ENCODE measurements at regions not wholly inside any gene's neighbourhood (a gene's known extent, or its start where the extent isn't known, plus 50 kb on each side); places are given as distances from the start of the nearest gene placed in this dataset.

GRCh38 chr15:27648359-27648758 is 450.8 kb downstream of the OCA2 start (continued):
- TF ChIP-seq NANOG (IDR thresholded peaks at IDR 0.05; ENCODE audit: borderline replicate concordance) (no peak), JUNB (IDR thresholded peaks at IDR 0.05; ENCODE audit: unreplicated experiment) (no peak), CREB1 (CRISPR knock-in tag; IDR thresholded peaks at IDR 0.05; ENCODE audit: low read depth) (no peak), REST (IDR thresholded peaks at IDR 0.05; ENCODE audit: unreplicated experiment) (no peak), ZNF114 (CRISPR knock-in tag; IDR thresholded peaks at IDR 0.05) (no peak), EZH2 (IDR thresholded peaks at IDR 0.05; ENCODE audit: low read depth, unreplicated experiment) (no peak), EZH2phosphoT487 (IDR thresholded peaks at IDR 0.05; ENCODE audit: unreplicated experiment) (no peak), ETS1 (IDR thresholded peaks at IDR 0.05) (no peak), STAT1 (IDR thresholded peaks at IDR 0.05; ENCODE audit: unreplicated experiment) (no peak), ZNF331 (CRISPR knock-in tag; IDR thresholded peaks at IDR 0.05; ENCODE audit: low read depth) (no peak), POLR2AphosphoS5 (IDR thresholded peaks at IDR 0.05; ENCODE audit: low read depth) (no peak)

GRCh38 chr15:27646531-27646930 is 452.6 kb downstream of the OCA2 start:
- H2AFZ ChIP-seq, result no peak overlapping the region
- no peaks in the 10 kb centered on the region for H4K20me1 ChIP-seq (replicated peaks; ENCODE audit: insufficient read depth)
- DNase-seq (ENCODE audit: low spot score), result no peak
- H3F3A ChIP-seq (replicated peaks; ENCODE audit: low read depth), result no peaks in the 10 kb centered on the region
- peaks cover 2% of the 10 kb centered on the region for H3K27me3 Mint-ChIP-seq (ENCODE audit: insufficient read depth, low read depth, poor library complexity)
- H3K4me2 ChIP-seq, result no peak overlapping the region
- H3K27me3 ChIP-seq (ENCODE audit: insufficient read depth), result no peaks in the 10 kb centered on the region
- no peak overlapping the region for H3K27ac ChIP-seq (ENCODE audit: low read depth)
- H3K4me3 ChIP-seq, result no peak overlapping the region
- H3K9me2 ChIP-seq (ENCODE audit: insufficient read depth), result 0 out of 2 replicates have a peak, but pooled peaks cover 6% of the 10 kb centered on the region
- no peaks in the 10 kb centered on the region for H3K36me3 Mint-ChIP-seq (ENCODE audit: low read depth)
- no peaks in the 10 kb centered on the region for H3K36me3 ChIP-seq (ENCODE audit: insufficient read depth)
- H3K4me1 Mint-ChIP-seq, result peaks cover 18% of the 10 kb centered on the region; the same call in 2 of the 3 replicates
- no peak overlapping the region for H3K27ac Mint-ChIP-seq
- no peak overlapping the region for H3K4me3 Mint-ChIP-seq
- ATAC-seq, result no peak
- H3K9me3 Mint-ChIP-seq, result peaks cover 14% of the 10 kb centered on the region; the same call in 2 of the 3 replicates
- no peaks in the 10 kb centered on the region for H3K79me2 ChIP-seq (replicated peaks; ENCODE audit: insufficient read depth)
- peaks cover 10% of the 10 kb centered on the region; the same call in 1 of the 2 replicates for H3K4me1 ChIP-seq (ENCODE audit: insufficient read depth)
- TF ChIP-seq STAT1 (IDR thresholded peaks at IDR 0.05; ENCODE audit: unreplicated experiment), result no peak
- no peak for TF ChIP-seq ETS1 (IDR thresholded peaks at IDR 0.05)
- no peak for TF ChIP-seq EZH2phosphoT487 (IDR thresholded peaks at IDR 0.05; ENCODE audit: unreplicated experiment)
- no peak for TF ChIP-seq POLR2AphosphoS5 (IDR thresholded peaks at IDR 0.05; ENCODE audit: low read depth)
- no peak for TF ChIP-seq ZNF462 (CRISPR knock-in tag; IDR thresholded peaks at IDR 0.05)
- TF ChIP-seq EZH2 (IDR thresholded peaks at IDR 0.05; ENCODE audit: low read depth, unreplicated experiment), result no peak
- TF ChIP-seq CREB1 (CRISPR knock-in tag; IDR thresholded peaks at IDR 0.05; ENCODE audit: low read depth), result no peak
